Liver (tissue), 3 donors: ENCODE measurements at regions not wholly inside any gene's neighbourhood (a gene's known extent, or its start where the extent isn't known, plus 50 kb on each side); places are given as distances from the start of the nearest gene placed in this dataset.

ENCODE experiments used
- ATF3 ChIP-seq: IDR thresholded peaks from 2 replicates; pipeline ENCODE4 v1.6.1; 2016; ENCODE audit warnings: antibody characterized with exemption
- CTCF ChIP-seq: fragments of 150-350 bp; IDR thresholded peaks from 2 replicates; pipeline ENCODE4 v1.5.1; 2017; ENCODE audit warnings: improper control_type of control experiment, low read depth, low read length; ENCODE audit not compliant: missing input control
- FOXA1 ChIP-seq: IDR thresholded peaks from 2 replicates; pipeline ENCODE4 v1.6.1; 2016; ENCODE audit warnings: antibody characterized with exemption
- GABPA ChIP-seq, 2 donors: IDR thresholded peaks in 1 of 2; conservative IDR thresholded peaks in 1 of 2; 2 replicates each; pipeline ENCODE4 v1.6.1; 2016; ENCODE audit warnings: antibody characterized with exemption in 2 of 2, mild to moderate bottlenecking in 1 of 2, moderate library complexity in 1 of 2
- HNF4A ChIP-seq, 2 donors: conservative IDR thresholded peaks; 2 replicates each; pipeline ENCODE4 v1.6.1; 2016; ENCODE audit warnings: antibody characterized with exemption in 2 of 2, mild to moderate bottlenecking in 2 of 2
- HNF4G ChIP-seq: IDR thresholded peaks from 2 replicates; pipeline ENCODE4 v1.6.1; 2016; ENCODE audit warnings: antibody characterized with exemption
- JUND ChIP-seq, 2 donors: IDR thresholded peaks; 2 replicates each; pipeline ENCODE4 v1.6.1; 2016; ENCODE audit warnings: antibody characterized with exemption in 2 of 2
- REST ChIP-seq: IDR thresholded peaks from 2 replicates; pipeline ENCODE4 v1.6.1; 2016; ENCODE audit warnings: antibody characterized with exemption, mild to moderate bottlenecking
- RXRA ChIP-seq, 2 donors: IDR thresholded peaks; 2 replicates each; pipeline ENCODE4 v1.6.1; 2017 to 2018; ENCODE audit warnings: antibody characterized with exemption in 2 of 2, mild to moderate bottlenecking in 1 of 2
- TAF1 ChIP-seq: conservative IDR thresholded peaks from 2 replicates; pipeline ENCODE4 v1.6.1; 2016; ENCODE audit warnings: antibody characterized with exemption, mild to moderate bottlenecking
- TF ChIP-seq, protein P1 (sequence below): IDR thresholded peaks from 2 replicates; pipeline ENCODE4 v1.6.1; 2016; ENCODE audit warnings: antibody characterized with exemption
- donor health status: healthy.
- donor health status: healthy.

DNA sequence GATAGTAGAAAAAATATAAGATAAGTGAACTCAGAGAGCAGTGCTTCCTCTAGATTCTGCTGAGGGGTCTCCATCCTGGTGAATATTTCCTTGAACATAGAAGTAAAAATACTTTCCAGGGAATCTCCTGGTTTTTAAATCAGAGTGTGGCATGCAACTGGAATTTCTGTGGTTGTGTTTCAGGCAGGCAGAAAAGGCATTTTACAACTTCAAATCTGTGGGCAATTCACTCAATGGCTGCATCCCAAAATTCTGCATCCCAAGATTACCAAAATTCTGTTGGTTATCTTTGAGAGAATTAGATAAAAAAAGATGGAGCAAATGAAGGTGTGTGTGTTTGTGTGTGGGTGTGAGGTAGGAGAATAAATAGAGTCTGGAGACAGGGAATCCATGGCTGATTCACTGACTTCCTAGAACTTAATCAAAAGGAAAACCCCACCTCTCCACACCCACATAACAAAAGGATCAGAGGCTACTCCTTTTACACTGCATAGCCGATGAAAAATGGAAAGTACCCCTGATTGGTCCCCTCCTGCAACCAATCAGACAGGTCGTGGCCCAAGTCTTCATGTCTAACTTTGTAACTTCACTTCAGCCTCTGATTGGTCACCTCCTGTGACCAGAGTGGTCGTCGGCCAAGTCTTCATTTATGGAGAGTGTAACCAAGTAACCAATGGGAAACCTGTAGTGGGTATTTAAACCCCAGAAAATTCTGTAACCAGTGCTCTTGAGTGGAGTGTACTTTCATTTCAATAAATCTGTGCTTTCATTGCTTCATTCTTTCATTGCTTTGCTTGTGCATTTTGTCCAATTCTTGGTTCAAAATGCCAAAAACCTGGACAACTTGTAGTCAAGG, 112.8 kb downstream of the DLEU7 start:
- no peak for TF ChIP-seq TAF1
- no peak for TF ChIP-seq CTCF
- TF ChIP-seq, protein P1, sequence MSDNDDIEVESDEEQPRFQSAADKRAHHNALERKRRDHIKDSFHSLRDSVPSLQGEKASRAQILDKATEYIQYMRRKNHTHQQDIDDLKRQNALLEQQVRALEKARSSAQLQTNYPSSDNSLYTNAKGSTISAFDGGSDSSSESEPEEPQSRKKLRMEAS, result no peak
- TF ChIP-seq HNF4A (conservative IDR thresholded peaks at IDR 0.05), result no peak
- no peak for TF ChIP-seq FOXA1
- no peak for TF ChIP-seq JUND (IDR thresholded peaks at IDR 0.05)
- TF ChIP-seq REST, result no peak
- TF ChIP-seq ATF3, result no peak
- no peak for TF ChIP-seq HNF4G
- TF ChIP-seq RXRA (IDR thresholded peaks at IDR 0.05), result no peak
- TF ChIP-seq GABPA (IDR thresholded peaks at IDR 0.05 in 1 of 2, conservative IDR thresholded peaks at IDR 0.05 in 1 of 2), result no peak
